IMR-90 (cell line): ENCODE measurements at regions not wholly inside any gene's neighbourhood (a gene's known extent, or its start where the extent isn't known, plus 50 kb on each side); places are given as distances from the start of the nearest gene placed in this dataset.
"Not testable (repeated sequence)": the region's sequence is repeated elsewhere in the genome, so short reads cannot be mapped to it uniquely, and the experiment has no call there.

Experiments used
- ATAC-seq: fragments of 200-7000 bp; cut with Tn5 transposase; 2 replicates; pipeline ENCODE4 v1.9.1; 2020; ENCODE audit warnings: low read depth, mild to moderate bottlenecking, moderate library complexity
- BruUV-seq: library from RNA; stranded (reverse); fragments of 400-500 nt; replicated peaks from 2 replicates; lab custom pipeline; 2021; lab: Mats Ljungman, UMichigan
- CTCF ChIA-PET: fragments of 300-600 bp; formaldehyde crosslinking; extraction: SDS; loops from one replicate; lab custom pipeline; 2021; ENCODE audit warnings: antibody characterized with exemption; lab: Yijun Ruan, JAX
- POLR2A ChIA-PET: fragments of 300-600 bp; sonication (Branson Sonifier 250); formaldehyde crosslinking; loops from one replicate; lab custom pipeline; 2022; ENCODE audit warnings: antibody characterized with exemption; ENCODE audit not compliant: unreplicated experiment; lab: Charles Lee
- DNase-seq: peaks from one replicate; pipeline ENCODE4 v3.0.0; 2013
- H2AFZ ChIP-seq: replicated peaks from 2 replicates; pipeline ENCODE3; 2013; ENCODE audit warnings: low read length, mild to moderate bottlenecking; ENCODE audit not compliant: poor library complexity
- H2AK5ac ChIP-seq: 2 replicates; pipeline ENCODE4 v1.6.1; 2013; ENCODE audit warnings: low read depth, low read length, inconsistent platforms
- H2AK9ac ChIP-seq: replicated peaks from 2 replicates; pipeline ENCODE3; 2013; ENCODE audit warnings: mild to moderate bottlenecking, low read depth, low read length, moderate library complexity; ENCODE audit not compliant: poor library complexity
- H2BK120ac ChIP-seq: 2 replicates; pipeline ENCODE4 v1.6.1; 2013; ENCODE audit warnings: low read depth, low read length, inconsistent platforms
- H2BK15ac ChIP-seq: 3 replicates; pipeline ENCODE4 v1.6.1; 2013; ENCODE audit warnings: low read depth, low read length, inconsistent platforms
- H2BK20ac ChIP-seq: 2 replicates; pipeline ENCODE4 v1.6.1; 2013; ENCODE audit warnings: low read depth, mild to moderate bottlenecking, inconsistent platforms, low read length, moderate library complexity
- H2BK5ac ChIP-seq: 2 replicates; pipeline ENCODE4 v1.6.1; 2013; ENCODE audit warnings: mild to moderate bottlenecking, low read depth, low read length, inconsistent platforms; ENCODE audit not compliant: poor library complexity, severe bottlenecking
- H3K14ac ChIP-seq: replicated peaks from 2 replicates; pipeline ENCODE4 v1.6.1; 2013; ENCODE audit warnings: low read depth, low read length, inconsistent platforms
- H3K18ac ChIP-seq: 2 replicates; pipeline ENCODE4 v1.6.1; 2013; ENCODE audit warnings: low read depth, low read length, control low read depth
- H3K23ac ChIP-seq: 2 replicates; pipeline ENCODE4 v1.6.1; 2013; ENCODE audit warnings: low read depth, low read length, inconsistent platforms
- H3K27ac ChIP-seq: 2 replicates; pipeline ENCODE4 v1.5.1; 2013; ENCODE audit warnings: mild to moderate bottlenecking, control low read depth, low read length; ENCODE audit not compliant: insufficient read depth
- H3K27me3 ChIP-seq: 2 replicates; pipeline ENCODE4 v1.6.1; 2013; ENCODE audit warnings: low read length; ENCODE audit not compliant: control insufficient read depth, insufficient read depth
- H3K36me3 ChIP-seq: 2 replicates; pipeline ENCODE4 v1.6.1; 2013; ENCODE audit warnings: low read length, mixed read lengths; ENCODE audit not compliant: control insufficient read depth, insufficient read depth
- H3K4ac ChIP-seq: 2 replicates; pipeline ENCODE4 v1.6.1; 2013; ENCODE audit warnings: low read depth, low read length, inconsistent platforms
- H3K4me1 ChIP-seq: 2 replicates; pipeline ENCODE4 v1.6.1; 2013; ENCODE audit warnings: low read length, mixed read lengths; ENCODE audit not compliant: control insufficient read depth, insufficient read depth
- H3K4me2 ChIP-seq: 2 replicates; pipeline ENCODE4 v1.6.1; 2013; ENCODE audit warnings: low read depth, mild to moderate bottlenecking, control low read depth, low read length, moderate library complexity
- H3K4me3 ChIP-seq: 2 replicates; pipeline ENCODE4 v1.5.1; 2013; ENCODE audit warnings: low read depth, mild to moderate bottlenecking, control low read depth, low read length, moderate library complexity; ENCODE audit not compliant: insufficient read depth
- H3K56ac ChIP-seq: 2 replicates; pipeline ENCODE4 v1.6.1; 2013; ENCODE audit warnings: low read length, inconsistent platforms; ENCODE audit not compliant: insufficient read depth; ENCODE audit errors: extremely low read depth
- H3K79me1 ChIP-seq, 2 experiments: 2 replicates each; pipeline ENCODE4 v1.6.1; 2013; ENCODE audit warnings: low read length in 2 of 2, inconsistent platforms in 1 of 2, low read depth in 1 of 2
- H3K9ac ChIP-seq: 2 replicates; pipeline ENCODE4 v1.6.1; 2013; ENCODE audit warnings: low read depth, low read length, control low read depth
- H3K9me1 ChIP-seq: 2 replicates; pipeline ENCODE4 v1.6.1; 2013; ENCODE audit warnings: low read length, inconsistent platforms; ENCODE audit not compliant: insufficient read depth
- H3K9me3 ChIP-seq: 2 replicates; pipeline ENCODE4 v1.6.1; 2013; ENCODE audit warnings: low read length; ENCODE audit not compliant: control insufficient read depth, insufficient read depth
- H4K20me1 ChIP-seq: 2 replicates; pipeline ENCODE4 v1.6.1; 2013; ENCODE audit warnings: low read length, inconsistent platforms; ENCODE audit not compliant: insufficient read depth
- H4K5ac ChIP-seq: 2 replicates; pipeline ENCODE4 v1.6.1; 2013; ENCODE audit warnings: mild to moderate bottlenecking, low read depth, low read length, control low read depth
- H4K8ac ChIP-seq, 2 experiments: 2 replicates each; pipeline ENCODE4 v1.6.1; 2013; ENCODE audit warnings: low read depth in 2 of 2, low read length in 2 of 2, control low read depth in 1 of 2, inconsistent platforms in 1 of 2
- H4K91ac ChIP-seq: 2 replicates; pipeline ENCODE4 v1.6.1; 2013; ENCODE audit warnings: low read depth, low read length, inconsistent platforms; ENCODE audit not compliant: insufficient read depth
- WGBS, 2 experiments: methylation state at CpG; one replicate each; pipeline versions ENCODE4 v1.1.5 to v1.1.7; 2013; ENCODE audit warnings: missing lambda C conversion rate in 2 of 2; ENCODE audit not compliant: insufficient read length in 1 of 2; ENCODE audit errors: extremely low coverage in 2 of 2; 5-methylcytosine and 5-hydroxymethylcytosine counted together
- dilution Hi-C: fragments of 300-500 bp; cut with HindIII; formaldehyde crosslinking; loops from one replicate; pipeline ENCODE4 v1.14.3; 2018; ENCODE audit warnings: low sequenced_read_pairs; ENCODE audit not compliant: unreplicated experiment
- in situ Hi-C: fragments of 300-500 bp; cut with MboI; formaldehyde crosslinking; loops from 3 replicates; pipeline ENCODE4 v1.14.3; 2019; ENCODE audit warnings: low sequenced_read_pairs, inconsistent platforms, mixed read lengths
- intact Hi-C: fragments of 100-400 bp; cut with micrococcal nuclease; formaldehyde crosslinking; loops from 2 replicates; pipeline ENCODE4 v1.10.0; 2022

DNA sequence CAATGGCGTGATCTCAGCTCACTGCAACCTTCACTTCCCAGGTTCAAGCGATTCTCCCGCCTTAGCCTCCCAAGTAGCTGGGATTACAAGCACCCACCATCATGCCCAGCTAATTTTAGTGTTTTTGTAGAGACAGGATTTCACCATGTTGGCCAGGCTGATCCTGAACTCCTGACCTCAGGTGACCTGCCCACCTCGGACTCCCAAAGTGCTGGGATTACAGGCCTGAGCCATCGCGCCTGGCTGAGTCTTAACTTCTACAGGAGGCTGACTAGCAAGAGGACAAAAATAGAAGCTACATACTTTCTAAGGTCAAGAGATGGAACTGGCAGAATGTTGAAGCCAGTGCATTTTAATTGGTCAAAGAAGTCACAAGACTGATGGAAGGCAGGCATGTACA, 2296.2 kb upstream of the RAG2 start:
- H2AK9ac ChIP-seq, in situ Hi-C loops, H3K4me2 ChIP-seq, H2AFZ ChIP-seq, DNase-seq, H2BK5ac ChIP-seq, H3K27ac ChIP-seq, ATAC-seq, H3K23ac ChIP-seq, dilution Hi-C loops, H3K18ac ChIP-seq, H2BK15ac ChIP-seq, H4K20me1 ChIP-seq, H3K4me3 ChIP-seq, H3K9me1 ChIP-seq, H3K56ac ChIP-seq, POLR2A ChIA-PET, BruUV-seq, H3K4ac ChIP-seq, intact Hi-C loops, H3K36me3 ChIP-seq, H3K14ac ChIP-seq, H2BK20ac ChIP-seq, H4K8ac ChIP-seq, H3K79me1 ChIP-seq, H3K4me1 ChIP-seq, H4K91ac ChIP-seq, H3K9me3 ChIP-seq, H3K27me3 ChIP-seq, H2AK5ac ChIP-seq, H2BK120ac ChIP-seq, H3K9ac ChIP-seq, CTCF ChIA-PET, H4K5ac ChIP-seq: not testable (repeated sequence)
- no CpG with 5 or more reads among the region's 6 CpGs for WGBS, 2 experiments
